Upper lobe of left lung (tissue), 4 donors: ENCODE measurements at regions not wholly inside any gene's neighbourhood (a gene's known extent, or its start where the extent isn't known, plus 50 kb on each side); places are given as distances from the start of the nearest gene placed in this dataset.

Experiments
- CTCF ChIP-seq, 6 experiments: fragments of 450-650 bp in 4 of 6; fragments of 200-600 bp in 2 of 6; sonication (generic) in 2 of 6; IDR thresholded peaks; one replicate each; pipeline ENCODE4 v1.5.1; 2016 to 2019; ENCODE audit warnings: antibody characterized with exemption in 6 of 6
- POLR2A ChIP-seq, 4 donors: fragments of 450-650 bp; IDR thresholded peaks; one replicate each; pipeline ENCODE4 v1.5.1; 2016 to 2017; ENCODE audit warnings: antibody characterized with exemption in 4 of 4, mild to moderate bottlenecking in 2 of 4
- POLR2AphosphoS5 ChIP-seq, 2 donors: sonication (generic); formaldehyde crosslinking; IDR thresholded peaks; one replicate each; pipeline ENCODE4 v1.5.1; 2017; ENCODE audit warnings: antibody characterized with exemption in 2 of 2

DNA sequence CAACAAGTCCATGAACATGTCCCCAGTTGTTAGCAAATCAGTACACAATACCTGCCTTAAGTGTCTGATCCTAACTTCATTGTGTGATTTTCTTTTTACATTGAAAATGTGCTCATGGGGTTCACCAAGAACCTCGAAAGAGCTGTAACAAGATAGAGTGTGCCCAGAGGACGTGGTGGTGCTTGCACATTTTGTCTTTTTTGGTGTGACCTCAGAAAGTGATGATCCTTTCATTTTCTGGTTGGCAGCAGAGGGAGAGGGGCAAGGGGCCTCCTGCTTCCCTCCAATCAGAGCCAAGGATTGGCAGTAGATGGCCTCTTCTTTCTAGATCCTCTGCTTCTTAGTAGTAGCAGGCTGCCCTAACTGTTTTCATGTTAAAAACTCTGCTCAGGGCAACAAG, 176.4 kb downstream of the OPA1 start:
- TF ChIP-seq CTCF (IDR thresholded peaks at IDR 0.05) (no peak), POLR2A (IDR thresholded peaks at IDR 0.05) (no peak), POLR2AphosphoS5 (IDR thresholded peaks at IDR 0.05) (no peak)
